ENCODE measurements at regions not wholly inside any gene's neighbourhood (a gene's known extent, or its start where the extent isn't known, plus 50 kb on each side); places are given as distances from the start of the nearest gene placed in this dataset.

DNA sequence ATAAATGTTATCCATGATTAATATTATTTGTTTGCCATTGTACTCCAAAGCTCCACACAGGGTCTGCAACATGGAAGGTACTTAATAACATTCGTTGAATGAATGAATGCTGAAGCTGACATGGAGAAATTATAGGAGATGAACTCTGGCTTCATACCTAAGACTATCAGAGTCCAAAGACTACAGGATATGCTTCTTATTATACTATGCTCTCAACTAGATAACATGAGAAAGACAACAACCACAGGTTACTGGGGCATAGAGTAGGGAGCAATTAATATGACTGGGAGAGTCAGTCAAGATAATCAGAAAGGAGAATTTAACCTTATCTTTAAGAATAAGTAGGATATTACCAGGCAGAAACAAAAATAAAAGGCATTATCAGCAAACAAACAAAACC lies 236.3 kb upstream of the SOX5 start:
- ATAC-seq (no peak), DNase-seq (no peak)
- Mint-ChIP-seq H3K36me3 (ENCODE audit: low read depth) (no peaks in the 10 kb centered on the region), H3K4me1 (ENCODE audit: low read depth) (no peaks in the 10 kb centered on the region), H3K9me3 (peaks cover 1% of the 10 kb centered on the region), H3K27ac (no peak overlapping the region), H3K4me3 (no peak overlapping the region), H3K27me3 (no peaks in the 10 kb centered on the region)
- POLR2A ChIA-PET, result no interaction called here
- CTCF ChIA-PET, result no interaction called here
- intact Hi-C loops (cut with micrococcal nuclease), result no loop called here
- TF ChIP-seq, protein P1, sequence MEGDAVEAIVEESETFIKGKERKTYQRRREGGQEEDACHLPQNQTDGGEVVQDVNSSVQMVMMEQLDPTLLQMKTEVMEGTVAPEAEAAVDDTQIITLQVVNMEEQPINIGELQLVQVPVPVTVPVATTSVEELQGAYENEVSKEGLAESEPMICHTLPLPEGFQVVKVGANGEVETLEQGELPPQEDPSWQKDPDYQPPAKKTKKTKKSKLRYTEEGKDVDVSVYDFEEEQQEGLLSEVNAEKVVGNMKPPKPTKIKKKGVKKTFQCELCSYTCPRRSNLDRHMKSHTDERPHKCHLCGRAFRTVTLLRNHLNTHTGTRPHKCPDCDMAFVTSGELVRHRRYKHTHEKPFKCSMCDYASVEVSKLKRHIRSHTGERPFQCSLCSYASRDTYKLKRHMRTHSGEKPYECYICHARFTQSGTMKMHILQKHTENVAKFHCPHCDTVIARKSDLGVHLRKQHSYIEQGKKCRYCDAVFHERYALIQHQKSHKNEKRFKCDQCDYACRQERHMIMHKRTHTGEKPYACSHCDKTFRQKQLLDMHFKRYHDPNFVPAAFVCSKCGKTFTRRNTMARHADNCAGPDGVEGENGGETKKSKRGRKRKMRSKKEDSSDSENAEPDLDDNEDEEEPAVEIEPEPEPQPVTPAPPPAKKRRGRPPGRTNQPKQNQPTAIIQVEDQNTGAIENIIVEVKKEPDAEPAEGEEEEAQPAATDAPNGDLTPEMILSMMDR (IDR thresholded peaks at IDR 0.05), result no peak

DNA sequence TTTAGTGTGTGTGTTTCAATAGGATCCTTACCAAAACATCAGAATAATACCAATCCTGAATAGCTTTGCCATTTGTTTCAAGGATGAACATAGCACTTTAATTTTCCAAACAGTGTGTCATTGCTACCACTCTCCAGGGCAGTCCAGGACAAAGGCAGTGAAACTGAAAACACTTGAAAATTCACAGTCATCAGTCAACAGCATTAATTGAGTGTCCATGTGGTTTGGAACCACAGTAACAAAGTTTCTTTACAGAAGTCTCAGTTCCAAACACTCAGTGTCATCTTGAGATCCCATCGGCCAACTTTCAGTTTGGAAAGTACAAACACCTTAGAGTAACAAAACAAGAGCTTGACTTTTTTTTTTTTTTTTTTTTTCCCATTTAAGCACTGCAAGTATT lies 228.4 kb upstream of the SOX5 start:
- no peaks in the 10 kb centered on the region for H3K36me3 Mint-ChIP-seq (ENCODE audit: low read depth)
- ChIA-PET POLR2A (no interaction called here), CTCF (no interaction called here)
- H3K4me1 Mint-ChIP-seq (ENCODE audit: low read depth), result no peaks in the 10 kb centered on the region
- intact Hi-C loops (cut with micrococcal nuclease), result no loop called here
- TF ChIP-seq, protein P1 (IDR thresholded peaks at IDR 0.05), result no peak
- ATAC-seq, result no peak
- peaks cover 1% of the 10 kb centered on the region for H3K9me3 Mint-ChIP-seq
- H3K27ac Mint-ChIP-seq, result no peak overlapping the region
- DNase-seq, result no peak
- H3K4me3 Mint-ChIP-seq, result no peak overlapping the region
- no peaks in the 10 kb centered on the region for H3K27me3 Mint-ChIP-seq

DNA sequence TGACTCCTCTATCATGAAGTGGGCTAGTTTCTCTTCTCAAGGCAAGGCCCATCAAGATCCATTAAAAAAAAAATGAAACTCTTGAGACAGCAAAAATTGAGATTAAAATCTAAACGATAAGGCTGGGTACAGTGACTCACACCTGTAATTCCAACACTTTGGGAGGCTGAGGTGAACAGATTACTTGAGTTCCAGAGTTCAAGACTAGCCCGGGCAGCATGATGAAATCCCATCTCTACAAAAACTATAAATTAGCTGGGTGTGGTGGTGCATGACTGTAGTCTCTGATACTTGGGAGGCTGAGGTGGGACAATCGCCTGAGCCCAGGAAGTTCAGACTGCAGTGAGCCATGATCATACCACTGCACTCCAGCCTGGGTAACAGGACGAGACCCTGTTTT lies 226.5 kb upstream of the SOX5 start:
- no peaks in the 10 kb centered on the region for H3K4me1 Mint-ChIP-seq (ENCODE audit: low read depth)
- intact Hi-C loops (cut with micrococcal nuclease), result no loop called here
- no peak for ATAC-seq
- H3K27me3 Mint-ChIP-seq, result no peaks in the 10 kb centered on the region
- H3K36me3 Mint-ChIP-seq (ENCODE audit: low read depth), result no peaks in the 10 kb centered on the region
- no peaks in the 10 kb centered on the region for H3K9me3 Mint-ChIP-seq
- no peak for DNase-seq
- H3K27ac Mint-ChIP-seq, result no peak overlapping the region
- ChIA-PET POLR2A (no interaction called here), CTCF (no interaction called here)
- no peak overlapping the region for H3K4me3 Mint-ChIP-seq
- TF ChIP-seq, protein P1 (IDR thresholded peaks at IDR 0.05), result no peak

GRCh38 chr12:24175284-24175683 lies 225.8 kb upstream of the SOX5 start:
- Mint-ChIP-seq H3K4me1 (ENCODE audit: low read depth) (no peaks in the 10 kb centered on the region), H3K27ac (no peak overlapping the region), H3K36me3 (ENCODE audit: low read depth) (no peaks in the 10 kb centered on the region), H3K4me3 (no peak overlapping the region), H3K27me3 (no peaks in the 10 kb centered on the region), H3K9me3 (no peaks in the 10 kb centered on the region)
- ATAC-seq, result no peak
- intact Hi-C loops (cut with micrococcal nuclease), result no loop called here
- TF ChIP-seq, protein P1 (IDR thresholded peaks at IDR 0.05), result no peak
- ChIA-PET POLR2A (no interaction called here), CTCF (no interaction called here)
- no peak for DNase-seq

GRCh38 chr12:24173067-24173466 lies 223.6 kb upstream of the SOX5 start:
- POLR2A ChIA-PET, result no interaction called here
- ATAC-seq, result no peak
- H3K9me3 Mint-ChIP-seq, result no peaks in the 10 kb centered on the region
- no peaks in the 10 kb centered on the region for H3K4me1 Mint-ChIP-seq (ENCODE audit: low read depth)
- TF ChIP-seq, protein P1 (IDR thresholded peaks at IDR 0.05), result no peak
- no peaks in the 10 kb centered on the region for H3K27me3 Mint-ChIP-seq
- CTCF ChIA-PET, result no interaction called here
- no peak for DNase-seq
- no peak overlapping the region for H3K27ac Mint-ChIP-seq
- no peaks in the 10 kb centered on the region for H3K36me3 Mint-ChIP-seq (ENCODE audit: low read depth)
- intact Hi-C loops (cut with micrococcal nuclease), result no loop called here
- H3K4me3 Mint-ChIP-seq, result no peak overlapping the region
